GF-D8 (cell line): ENCODE measurements at regions not wholly inside any gene's neighbourhood (a gene's known extent, or its start where the extent isn't known, plus 50 kb on each side); places are given as distances from the start of the nearest gene placed in this dataset.
A peak's percentile ranks its signal among the peaks of the same experiment; 100 is the strongest.
"Not testable (repeated sequence)": the region's sequence is repeated elsewhere in the genome, so short reads cannot be mapped to it uniquely, and the experiment has no call there.

Experiments used
- DNase-seq: peaks from one replicate; lab custom pipeline; 2025; lab: John Stamatoyannopoulos, UW

GRCh38 chr2:223467196-223467595 is 135.0 kb downstream of the SCG2 start:
- DNase-seq = no peak

GRCh38 chr2:223469270-223470046 is 132.7 kb downstream of the SCG2 start:
- DNase-seq = no peak

GRCh38 chr2:223470602-223471001 is 131.6 kb downstream of the SCG2 start:
- no peak for DNase-seq

- no peak for DNase-seq
Measured at GRCh38 chr2:223472771-223473170, 129.4 kb downstream of the SCG2 start.

GRCh38 chr2:223474893-223475292 is 127.3 kb downstream of the SCG2 start:
- DNase-seq = no peak

GRCh38 chr2:223475901-223476300 is 126.3 kb downstream of the SCG2 start:
- no peak for DNase-seq

- DNase-seq = no peak
Measured at GRCh38 chr2:223477318-223477717, 124.8 kb downstream of the SCG2 start.

- no peak for DNase-seq
Measured at GRCh38 chr2:223481486-223481885, 120.7 kb downstream of the SCG2 start.

- DNase-seq = no peak
Measured at GRCh38 chr2:223486751-223487150, 115.4 kb downstream of the SCG2 start.

- DNase-seq = no peak
Measured at GRCh38 chr2:223487214-223487846, 114.8 kb downstream of the SCG2 start.

- peak; percentile 42 for DNase-seq
Measured at GRCh38 chr2:223488814-223489213, 113.3 kb downstream of the SCG2 start.

- no peak for DNase-seq
Measured at GRCh38 chr2:223494496-223494895, 107.7 kb downstream of the SCG2 start.

- DNase-seq = no peak
Measured at GRCh38 chr2:223494942-223495341, 107.2 kb downstream of the SCG2 start.

GRCh38 chr2:223496853-223497252 is 105.3 kb downstream of the SCG2 start:
- DNase-seq = not testable (repeated sequence)

- no peak for DNase-seq
Measured at GRCh38 chr2:223500709-223501108, 101.5 kb downstream of the SCG2 start.

- DNase-seq = no peak
Measured at GRCh38 chr2:223501641-223502040, 100.5 kb downstream of the SCG2 start.

GRCh38 chr2:223503746-223504145 is 98.4 kb downstream of the SCG2 start:
- DNase-seq = no peak

- no peak for DNase-seq
Measured at GRCh38 chr2:223508372-223508771, 93.8 kb downstream of the SCG2 start.

- DNase-seq = no peak
Measured at GRCh38 chr2:223510713-223511112, 91.4 kb downstream of the SCG2 start.

- no peak for DNase-seq
Measured at GRCh38 chr2:223511168-223511567, 91.0 kb downstream of the SCG2 start.

- no peak for DNase-seq
Measured at GRCh38 chr2:223513771-223514455, 88.2 kb downstream of the SCG2 start.

- no peak for DNase-seq
Measured at GRCh38 chr2:223519471-223519870, 82.7 kb downstream of the SCG2 start.

GRCh38 chr2:223522796-223523195 is 79.4 kb downstream of the SCG2 start:
- no peak for DNase-seq
